NCI-H1105 treated with DMSO at 0.1 percent for 48 hours (cell line): ENCODE measurements at regions not wholly inside any gene's neighbourhood (a gene's known extent, or its start where the extent isn't known, plus 50 kb on each side); places are given as distances from the start of the nearest gene placed in this dataset.

Experiments
- DNase-seq: peaks from one replicate; lab custom pipeline; 2025; lab: John Stamatoyannopoulos, UW

- no peak for DNase-seq
Observed at GRCh38 chr7:142409471-142409870, 151.6 kb upstream of the PRSS58 start.

- no peak for DNase-seq
Observed at GRCh38 chr7:142408794-142409193, 150.9 kb upstream of the PRSS58 start.

GRCh38 chr7:142407939-142408570, 150.2 kb upstream of the PRSS58 start:
- no peak for DNase-seq

- DNase-seq = no peak
Observed at GRCh38 chr7:142405122-142405765, 147.4 kb upstream of the PRSS58 start.

- no peak for DNase-seq
Observed at GRCh38 chr7:142401951-142402350, 144.1 kb upstream of the PRSS58 start.

GRCh38 chr7:142400042-142400533, 142.2 kb upstream of the PRSS58 start:
- no peak for DNase-seq

GRCh38 chr7:142391191-142391992, 133.5 kb upstream of the PRSS58 start:
- no peak for DNase-seq

- DNase-seq = no peak
Observed at GRCh38 chr7:142389544-142389943, 131.7 kb upstream of the PRSS58 start.

GRCh38 chr7:142385491-142386340, 127.9 kb upstream of the PRSS58 start:
- DNase-seq = peak; percentile 50

- no peak for DNase-seq
Observed at GRCh38 chr7:142384493-142384922, 126.7 kb upstream of the PRSS58 start.

- DNase-seq = no peak
Observed at GRCh38 chr7:142383841-142384492, 126.1 kb upstream of the PRSS58 start.

GRCh38 chr7:142381727-142382390, 124.0 kb upstream of the PRSS58 start:
- no peak for DNase-seq

GRCh38 chr7:142380069-142380468, 122.2 kb upstream of the PRSS58 start:
- no peak for DNase-seq

- DNase-seq = no peak
Observed at GRCh38 chr7:142379201-142379885, 121.5 kb upstream of the PRSS58 start.

- DNase-seq = no peak
Observed at GRCh38 chr7:142377567-142377966, 119.7 kb upstream of the PRSS58 start.

- no peak for DNase-seq
Observed at GRCh38 chr7:142376356-142376997, 118.6 kb upstream of the PRSS58 start.

- no peak for DNase-seq
Observed at GRCh38 chr7:142375710-142376313, 118.0 kb upstream of the PRSS58 start.

GRCh38 chr7:142372727-142373126, 114.9 kb upstream of the PRSS58 start:
- no peak for DNase-seq
